ENCODE measurements at regions not wholly inside any gene's neighbourhood (a gene's known extent, or its start where the extent isn't known, plus 50 kb on each side); places are given as distances from the start of the nearest gene placed in this dataset.
A peak's percentile ranks its signal among the peaks of the same experiment; 100 is the strongest.

GRCh38 chr12:65605019-65605418 is 219.3 kb upstream of the HMGA2 start:
- no peak for DNase-seq
- peaks cover 7% of the 10 kb centered on the region for H3K4me1 ChIP-seq
- H3K9me3 ChIP-seq: no peaks in the 10 kb centered on the region
- TF ChIP-seq, protein P1, sequence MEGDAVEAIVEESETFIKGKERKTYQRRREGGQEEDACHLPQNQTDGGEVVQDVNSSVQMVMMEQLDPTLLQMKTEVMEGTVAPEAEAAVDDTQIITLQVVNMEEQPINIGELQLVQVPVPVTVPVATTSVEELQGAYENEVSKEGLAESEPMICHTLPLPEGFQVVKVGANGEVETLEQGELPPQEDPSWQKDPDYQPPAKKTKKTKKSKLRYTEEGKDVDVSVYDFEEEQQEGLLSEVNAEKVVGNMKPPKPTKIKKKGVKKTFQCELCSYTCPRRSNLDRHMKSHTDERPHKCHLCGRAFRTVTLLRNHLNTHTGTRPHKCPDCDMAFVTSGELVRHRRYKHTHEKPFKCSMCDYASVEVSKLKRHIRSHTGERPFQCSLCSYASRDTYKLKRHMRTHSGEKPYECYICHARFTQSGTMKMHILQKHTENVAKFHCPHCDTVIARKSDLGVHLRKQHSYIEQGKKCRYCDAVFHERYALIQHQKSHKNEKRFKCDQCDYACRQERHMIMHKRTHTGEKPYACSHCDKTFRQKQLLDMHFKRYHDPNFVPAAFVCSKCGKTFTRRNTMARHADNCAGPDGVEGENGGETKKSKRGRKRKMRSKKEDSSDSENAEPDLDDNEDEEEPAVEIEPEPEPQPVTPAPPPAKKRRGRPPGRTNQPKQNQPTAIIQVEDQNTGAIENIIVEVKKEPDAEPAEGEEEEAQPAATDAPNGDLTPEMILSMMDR (IDR thresholded peaks at IDR 0.05): no peak
- no peaks in the 10 kb centered on the region for H3K27me3 ChIP-seq
- no peaks in the 10 kb centered on the region for H3K36me3 ChIP-seq
- no peak overlapping the region for H3K27ac ChIP-seq
- no peak overlapping the region for H3K9ac ChIP-seq (ENCODE audit: low read depth in 2 of 2, low read length in 2 of 2)
- no peak overlapping the region for H3K4me3 ChIP-seq
- intact Hi-C loops (cut with DNase I): loop anchor here (10.0 kb wide), 2 partner anchors 60 to 380 kb away; no protein-coding TSS in a partner anchor

DNA sequence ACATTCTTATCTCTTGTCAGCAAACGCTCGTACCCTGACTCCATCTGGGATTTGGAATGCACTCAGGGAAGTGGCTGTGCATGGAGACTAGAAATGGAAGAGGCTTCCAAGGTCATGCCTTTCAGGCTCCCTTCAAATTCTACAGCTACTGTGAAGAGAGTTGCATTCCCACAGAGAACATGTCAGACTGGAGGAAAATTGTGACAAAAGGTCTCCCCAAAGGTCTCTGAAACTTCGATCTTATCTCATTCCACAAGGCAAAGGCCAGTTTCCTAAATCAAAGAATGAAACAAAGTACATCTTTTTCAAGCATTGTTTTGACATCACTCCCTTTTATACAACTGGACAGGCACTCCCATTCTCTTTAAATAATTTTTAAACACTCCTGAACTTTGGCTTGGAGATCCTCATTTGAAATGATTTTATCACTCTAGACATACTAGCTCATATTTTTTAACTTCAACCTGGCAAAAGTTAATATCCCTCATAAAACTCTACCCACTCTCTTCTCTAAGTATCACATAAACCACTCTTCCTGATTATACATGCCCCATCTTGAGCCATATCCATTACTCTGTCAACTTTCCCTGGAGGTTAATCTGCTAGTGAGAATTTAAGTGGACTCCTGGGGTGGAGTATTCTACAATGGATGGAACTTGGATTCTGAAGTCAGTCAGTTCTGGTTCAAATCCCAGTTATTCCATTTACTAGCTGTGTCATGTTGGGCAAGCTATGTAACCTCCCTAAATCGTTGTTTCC is 218.1 kb upstream of the HMGA2 start:
- H3K9me3 ChIP-seq: no peaks in the 10 kb centered on the region
- H3K9ac ChIP-seq (ENCODE audit: low read depth in 2 of 2, low read length in 2 of 2): no peak overlapping the region
- DNase-seq: no peak
- intact Hi-C loops (cut with DNase I): loop anchor here (10.0 kb wide), 2 partner anchors 59 to 379 kb away; no protein-coding TSS in a partner anchor
- TF ChIP-seq, protein P1 (IDR thresholded peaks at IDR 0.05): no peak
- peaks cover 7% of the 10 kb centered on the region for H3K4me1 ChIP-seq
- no peaks in the 10 kb centered on the region for H3K36me3 ChIP-seq
- peak overlapping the region; percentile 3 for H3K27ac ChIP-seq
- no peaks in the 10 kb centered on the region for H3K27me3 ChIP-seq
- no peak overlapping the region for H3K4me3 ChIP-seq

DNA sequence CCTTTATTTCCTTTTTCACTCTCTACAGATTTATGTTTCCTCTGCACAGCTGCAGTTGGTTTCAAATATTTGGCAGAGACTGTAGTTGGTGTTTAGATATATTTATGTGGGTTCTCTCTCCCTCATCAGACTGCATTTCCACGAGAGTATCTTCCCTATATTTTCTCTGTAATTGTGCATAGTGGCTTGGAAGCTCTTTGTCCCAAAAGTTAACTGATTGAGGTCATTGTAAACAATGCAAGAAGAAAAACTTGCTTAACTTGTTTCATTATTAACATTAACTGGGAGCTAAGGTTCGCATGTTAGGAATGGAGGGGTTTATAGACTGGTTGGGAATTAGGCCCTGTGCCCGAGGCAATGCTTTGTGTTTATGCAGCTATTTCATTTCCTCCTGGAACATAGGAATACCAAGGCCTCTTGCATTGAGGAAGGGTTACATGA is 216.9 kb upstream of the HMGA2 start:
- H3K9ac ChIP-seq (ENCODE audit: low read depth in 2 of 2, low read length in 2 of 2): no peak overlapping the region
- TF ChIP-seq, protein P1 (IDR thresholded peaks at IDR 0.05): no peak
- no peak overlapping the region for H3K4me3 ChIP-seq
- no peaks in the 10 kb centered on the region for H3K4me1 ChIP-seq
- no peak overlapping the region for H3K27ac ChIP-seq
- DNase-seq: no peak
- H3K36me3 ChIP-seq: no peaks in the 10 kb centered on the region
- no peaks in the 10 kb centered on the region for H3K9me3 ChIP-seq
- H3K27me3 ChIP-seq: no peaks in the 10 kb centered on the region
- intact Hi-C loops (cut with DNase I): loop anchor here (10.0 kb wide), 2 partner anchors 57 to 377 kb away; no protein-coding TSS in a partner anchor

DNA sequence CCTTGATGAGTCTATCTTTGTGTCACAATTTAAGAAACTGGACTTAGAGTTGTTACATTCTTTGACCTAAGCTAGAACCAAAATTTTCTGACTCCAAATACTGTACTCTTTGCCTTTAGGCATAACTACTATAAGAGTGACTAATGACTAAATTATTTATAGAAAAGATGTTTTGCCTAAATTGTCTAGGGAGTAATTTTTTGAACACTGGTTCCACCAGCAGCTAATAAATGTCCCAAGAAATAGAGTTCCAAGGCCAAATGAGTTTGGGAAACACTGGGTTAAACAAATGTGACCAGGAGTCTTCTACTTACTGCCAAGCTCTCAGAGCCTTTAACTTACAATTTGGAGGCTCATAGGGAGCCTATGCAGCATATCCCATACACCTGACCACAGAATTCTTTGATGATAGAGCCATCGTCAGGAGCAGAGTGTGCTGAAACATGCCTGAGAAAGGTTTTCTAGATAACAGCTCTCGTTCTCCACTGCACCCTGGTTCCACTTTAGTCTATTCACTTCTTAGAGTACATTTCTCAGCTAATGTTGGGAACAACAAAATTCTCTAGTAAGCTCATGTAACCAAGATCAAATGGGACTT is 215.9 kb upstream of the HMGA2 start:
- H3K9ac ChIP-seq (ENCODE audit: low read depth in 2 of 2, low read length in 2 of 2): no peak overlapping the region
- no peaks in the 10 kb centered on the region for H3K27me3 ChIP-seq
- TF ChIP-seq, protein P1 (IDR thresholded peaks at IDR 0.05): no peak
- intact Hi-C loops (cut with DNase I): loop anchor here (10.0 kb wide), 2 partner anchors 56 to 376 kb away; no protein-coding TSS in a partner anchor
- H3K4me1 ChIP-seq: no peaks in the 10 kb centered on the region
- H3K4me3 ChIP-seq: no peak overlapping the region
- H3K9me3 ChIP-seq: no peaks in the 10 kb centered on the region
- H3K27ac ChIP-seq: no peak overlapping the region
- DNase-seq: no peak
- no peaks in the 10 kb centered on the region for H3K36me3 ChIP-seq

GRCh38 chr12:65609359-65609771 is 214.9 kb upstream of the HMGA2 start:
- no peak overlapping the region for H3K4me3 ChIP-seq
- intact Hi-C loops (cut with DNase I): loop anchor here (10.0 kb wide), 2 partner anchors 55 to 375 kb away; no protein-coding TSS in a partner anchor
- H3K27me3 ChIP-seq: no peaks in the 10 kb centered on the region
- TF ChIP-seq, protein P1 (IDR thresholded peaks at IDR 0.05): no peak
- no peak for DNase-seq
- H3K9me3 ChIP-seq: no peaks in the 10 kb centered on the region
- H3K4me1 ChIP-seq: no peaks in the 10 kb centered on the region
- no peak overlapping the region for H3K27ac ChIP-seq
- H3K9ac ChIP-seq (ENCODE audit: low read depth in 2 of 2, low read length in 2 of 2): no peak overlapping the region
- no peaks in the 10 kb centered on the region for H3K36me3 ChIP-seq
